Endothelial cell of umbilical vein (primary cell): ENCODE measurements at regions not wholly inside any gene's neighbourhood (a gene's known extent, or its start where the extent isn't known, plus 50 kb on each side); places are given as distances from the start of the nearest gene placed in this dataset.

Experiments
- BruUV-seq: library from RNA; stranded (reverse); fragments of 400-500 nt; replicated peaks from 2 replicates; lab custom pipeline; 2021; lab: Mats Ljungman, UMichigan
- CTCF ChIA-PET: fragments of 300-600, 350-600 bp; sonication (Branson Sonifier 250); formaldehyde crosslinking; loops from one replicate; lab custom pipeline; 2021; ENCODE audit warnings: antibody characterized with exemption, inconsistent platforms; lab: Charles Lee
- POLR2A ChIA-PET: fragments of 300-600, 350-600 bp; sonication (Branson Sonifier 250); formaldehyde crosslinking; loops from one replicate; lab custom pipeline; 2021; ENCODE audit warnings: antibody characterized with exemption, inconsistent platforms; lab: Charles Lee
- DNase-seq: peaks from one replicate; pipeline ENCODE4 v3.0.0-alpha.2; 2011; ENCODE audit warnings: low read depth, low spot score
- FAIRE-seq: peaks from 2 replicates; lab custom pipeline; 2011; peaks lifted over from hg19 to GRCh38; lab: Jason Lieb, UNC
- H2AFZ ChIP-seq: 2 replicates; pipeline ENCODE4 v1.6.0; 2012; ENCODE audit warnings: low read depth, low read length, control low read depth, inconsistent platforms
- H3K27ac ChIP-seq: 2 replicates; pipeline ENCODE4 v1.5.1; 2011; ENCODE audit warnings: low read depth, mild to moderate bottlenecking, control low read depth, low read length, moderate library complexity; ENCODE audit not compliant: insufficient read depth
- H3K27me3 ChIP-seq, 2 experiments: 2 replicates each; pipeline versions ENCODE4 v1.6.0 to v1.6.1; 2011; ENCODE audit warnings: low read length in 2 of 2, mixed read lengths in 1 of 2; ENCODE audit not compliant: control insufficient read depth in 2 of 2, insufficient read depth in 2 of 2
- H3K36me3 ChIP-seq, 2 experiments: 2 replicates in 1 of 2; 3 replicates in 1 of 2; pipeline ENCODE4 v1.5.1; 2011; ENCODE audit warnings: low read length in 2 of 2, mild to moderate bottlenecking in 1 of 2, moderate library complexity in 1 of 2; ENCODE audit not compliant: control insufficient read depth in 2 of 2, insufficient read depth in 2 of 2; ENCODE audit errors: extremely low read depth in 1 of 2
- H3K4me1 ChIP-seq: 3 replicates; pipeline ENCODE4 v1.5.1; 2011; ENCODE audit warnings: mild to moderate bottlenecking, low read length; ENCODE audit not compliant: control insufficient read depth, insufficient read depth; ENCODE audit errors: extremely low read depth
- H3K4me2 ChIP-seq: 2 replicates; pipeline ENCODE4 v1.6.1; 2011; ENCODE audit warnings: low read length, control low read depth, mixed read lengths; ENCODE audit not compliant: insufficient read depth
- H3K4me3 ChIP-seq, 3 experiments: fragments of 200-600 bp in 1 of 3; sonication (generic), shearing (Covaris generic) in 1 of 3; replicated peaks in 1 of 3; 2 replicates each; pipeline ENCODE4 v1.5.1; 2011 to 2016; ENCODE audit warnings: control low read depth in 3 of 3, low read length in 3 of 3, mild to moderate bottlenecking in 2 of 3, inconsistent platforms in 1 of 3, low read depth in 1 of 3, moderate library complexity in 1 of 3; ENCODE audit not compliant: insufficient read depth in 1 of 3
- H3K79me2 ChIP-seq: 2 replicates; pipeline ENCODE4 v1.6.0; 2012; ENCODE audit warnings: low read length, inconsistent platforms; ENCODE audit not compliant: control insufficient read depth, insufficient read depth
- H3K9ac ChIP-seq: replicated peaks from 2 replicates; pipeline ENCODE3; 2011; ENCODE audit warnings: low read length, control low read depth; ENCODE audit not compliant: insufficient read depth; ENCODE audit errors: extremely low read depth
- H3K9me1 ChIP-seq: replicated peaks from 3 replicates; pipeline ENCODE4 v1.6.0; 2011; ENCODE audit warnings: mild to moderate bottlenecking, low read length; ENCODE audit not compliant: control insufficient read depth, insufficient read depth; ENCODE audit errors: extremely low read depth
- H3K9me3 ChIP-seq: replicated peaks from 2 replicates; pipeline ENCODE4 v1.5.1; 2012; ENCODE audit warnings: low read length, inconsistent platforms; ENCODE audit not compliant: control insufficient read depth, insufficient read depth
- H4K20me1 ChIP-seq: replicated peaks from 2 replicates; pipeline ENCODE3; 2011; ENCODE audit warnings: mild to moderate bottlenecking, low read length; ENCODE audit not compliant: control insufficient read depth, insufficient read depth; ENCODE audit errors: extremely low read depth
- EZH2 ChIP-seq: IDR thresholded peaks from 2 replicates; pipeline ENCODE4 v1.6.1; 2012; ENCODE audit warnings: borderline replicate concordance, low read depth, mild to moderate bottlenecking, moderate library complexity, low read length, inconsistent platforms; ENCODE audit not compliant: severe bottlenecking
- FOS ChIP-seq: IDR thresholded peaks from 2 replicates; pipeline ENCODE4 v1.6.1; 2011; ENCODE audit warnings: mild to moderate bottlenecking, low read length, moderate library complexity, borderline replicate concordance; ENCODE audit not compliant: insufficient read depth
- GATA2 ChIP-seq: IDR thresholded peaks from 2 replicates; pipeline ENCODE4 v1.7.0; 2011; ENCODE audit warnings: low read depth, mild to moderate bottlenecking, moderate library complexity, mixed read lengths, low read length; ENCODE audit not compliant: insufficient read length, insufficient read depth
- JUN ChIP-seq: IDR thresholded peaks from 2 replicates; pipeline ENCODE4 v1.6.1; 2011; ENCODE audit warnings: borderline replicate concordance, low read depth; ENCODE audit not compliant: insufficient read length, insufficient read depth
- MAX ChIP-seq: IDR thresholded peaks from 2 replicates; pipeline ENCODE4 v1.6.1; 2011; ENCODE audit not compliant: insufficient read depth, insufficient read length
- POLR2AphosphoS5 ChIP-seq: IDR thresholded peaks from 2 replicates; pipeline ENCODE4 v1.6.1; 2012; ENCODE audit warnings: low read depth, mild to moderate bottlenecking, control low read depth, low read length, moderate library complexity; ENCODE audit not compliant: insufficient read depth
- dilution Hi-C: fragments of 300-500 bp; cut with MboI; formaldehyde crosslinking; loops from one replicate; pipeline ENCODE4 v1.15.0; 2019; ENCODE audit warnings: low sequenced_read_pairs; ENCODE audit not compliant: extremely low pct_ligation_motif_present
- intact Hi-C: fragments of 100-400 bp; cut with micrococcal nuclease; formaldehyde crosslinking; loops from one replicate; pipeline ENCODE4 v1.10.0; 2022
- TF ChIP-seq, protein P1 (sequence below), 2 donors: IDR thresholded peaks; 1 replicate in 1 of 2; 2 replicates in 1 of 2; pipeline ENCODE4 v1.5.1; 2011; ENCODE audit warnings: low read length in 2 of 2, mild to moderate bottlenecking in 2 of 2, moderate library complexity in 2 of 2, control low read depth in 1 of 2, inconsistent platforms in 1 of 2, low read depth in 1 of 2; ENCODE audit not compliant: insufficient read depth in 1 of 2; ENCODE audit errors: extremely low read depth in 1 of 2

DNA sequence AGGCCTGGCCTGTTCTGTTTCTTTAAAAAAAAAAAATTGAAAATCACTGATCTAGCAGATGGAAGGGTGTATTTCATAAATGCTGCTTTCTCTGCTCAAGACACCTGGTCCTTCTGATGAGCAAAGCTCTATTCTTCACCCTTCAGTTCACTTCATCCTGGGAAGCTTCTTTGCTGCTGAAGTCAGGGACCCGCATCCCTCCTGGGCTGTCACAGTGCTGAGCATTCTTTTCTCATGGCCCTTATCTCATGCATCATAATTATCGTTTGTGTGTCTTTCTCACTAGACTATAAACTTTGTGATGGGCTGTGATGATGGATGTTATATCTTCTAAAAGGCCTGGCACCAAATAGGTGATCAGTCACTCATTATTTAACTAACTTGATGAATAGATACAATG, 461.0 kb downstream of the GADD45G start:
- H3K9me3 ChIP-seq: no peaks in the 10 kb centered on the region
- H3K27ac ChIP-seq: no peak overlapping the region
- dilution Hi-C loops (no loop called here), intact Hi-C loops (no loop called here)
- H2AFZ ChIP-seq: no peak overlapping the region
- no peaks in the 10 kb centered on the region for H3K36me3 ChIP-seq
- no peaks in the 10 kb centered on the region for H3K9me1 ChIP-seq
- no peaks in the 10 kb centered on the region for H4K20me1 ChIP-seq
- H3K9ac ChIP-seq: no peak overlapping the region
- H3K27me3 ChIP-seq: no peaks in the 10 kb centered on the region
- no peak overlapping the region for H3K4me3 ChIP-seq
- no peak overlapping the region for H3K4me2 ChIP-seq
- no peak for TF ChIP-seq EZH2
- TF ChIP-seq FOS: no peak
- TF ChIP-seq POLR2AphosphoS5: no peak
- TF ChIP-seq MAX: no peak
- no peak for TF ChIP-seq GATA2
- no peak for TF ChIP-seq JUN
- TF ChIP-seq, protein P1, sequence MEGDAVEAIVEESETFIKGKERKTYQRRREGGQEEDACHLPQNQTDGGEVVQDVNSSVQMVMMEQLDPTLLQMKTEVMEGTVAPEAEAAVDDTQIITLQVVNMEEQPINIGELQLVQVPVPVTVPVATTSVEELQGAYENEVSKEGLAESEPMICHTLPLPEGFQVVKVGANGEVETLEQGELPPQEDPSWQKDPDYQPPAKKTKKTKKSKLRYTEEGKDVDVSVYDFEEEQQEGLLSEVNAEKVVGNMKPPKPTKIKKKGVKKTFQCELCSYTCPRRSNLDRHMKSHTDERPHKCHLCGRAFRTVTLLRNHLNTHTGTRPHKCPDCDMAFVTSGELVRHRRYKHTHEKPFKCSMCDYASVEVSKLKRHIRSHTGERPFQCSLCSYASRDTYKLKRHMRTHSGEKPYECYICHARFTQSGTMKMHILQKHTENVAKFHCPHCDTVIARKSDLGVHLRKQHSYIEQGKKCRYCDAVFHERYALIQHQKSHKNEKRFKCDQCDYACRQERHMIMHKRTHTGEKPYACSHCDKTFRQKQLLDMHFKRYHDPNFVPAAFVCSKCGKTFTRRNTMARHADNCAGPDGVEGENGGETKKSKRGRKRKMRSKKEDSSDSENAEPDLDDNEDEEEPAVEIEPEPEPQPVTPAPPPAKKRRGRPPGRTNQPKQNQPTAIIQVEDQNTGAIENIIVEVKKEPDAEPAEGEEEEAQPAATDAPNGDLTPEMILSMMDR (IDR thresholded peaks at IDR 0.05; ENCODE audit: extremely low read depth in 1 of 2, insufficient read depth in 1 of 2, low read depth in 1 of 2, low read length in 2 of 2): no peak
- no peak for FAIRE-seq
- no peak for DNase-seq
- no peaks in the 10 kb centered on the region for H3K79me2 ChIP-seq
- H3K4me1 ChIP-seq: no peaks in the 10 kb centered on the region
- no TSS peak for BruUV-seq
- ChIA-PET CTCF (interaction anchor here (1.3 kb wide), 1 partner anchor 463 kb away, joined by 5 read pairs; no protein-coding TSS in a partner anchor), POLR2A (no interaction called here)
